Left lung (tissue), 4 donors: ENCODE measurements at regions not wholly inside any gene's neighbourhood (a gene's known extent, or its start where the extent isn't known, plus 50 kb on each side); places are given as distances from the start of the nearest gene placed in this dataset.

Experiments
- ATAC-seq: fragments of 200-7000 bp; cut with Tn5 transposase; one replicate; pipeline ENCODE4 v1.9.1; 2020; ENCODE audit warnings: moderate library complexity
- DNase-seq, 4 donors: peaks; one replicate each; pipeline ENCODE4 v3.0.0-alpha.2; 2013 to 2020
- H3K27ac ChIP-seq, 2 donors: fragments of 200-600 bp; sonication (generic) in 1 of 2; one replicate each; pipeline versions ENCODE4 v1.5.0 to v1.8.0; 2020 to 2021
- H3K27me3 ChIP-seq, 2 donors: fragments of 200-600 bp; sonication (generic) in 1 of 2; one replicate each; pipeline versions ENCODE4 v1.5.0 to v1.8.0; 2020 to 2021
- H3K36me3 ChIP-seq, 2 donors: fragments of 200-600 bp; sonication (generic) in 1 of 2; one replicate each; pipeline versions ENCODE4 v1.5.0 to v1.8.0; 2020 to 2021
- H3K4me1 ChIP-seq, 2 donors: fragments of 200-600 bp; one replicate each; pipeline ENCODE4 v1.8.0; 2021
- H3K4me3 ChIP-seq, 2 donors: fragments of 200-600 bp; sonication (generic) in 1 of 2; one replicate each; pipeline versions ENCODE4 v1.5.0 to v1.8.0; 2020 to 2021; ENCODE audit warnings: mild to moderate bottlenecking in 1 of 2
- H3K9me3 ChIP-seq, 2 donors: fragments of 200-600 bp; sonication (generic) in 1 of 2; one replicate each; pipeline versions ENCODE4 v1.5.0 to v1.8.0; 2020 to 2021
- CTCF ChIP-seq, 2 donors: fragments of 200-600 bp; sonication (generic) in 1 of 2; IDR thresholded peaks; one replicate each; pipeline versions ENCODE4 v1.5.0 to v1.8.0; 2021; ENCODE audit warnings: antibody characterized with exemption in 2 of 2
- intact Hi-C, 2 donors: fragments of 100-400 bp; cut with DNase I; formaldehyde crosslinking; loops; one replicate each; pipeline versions ENCODE4 v1.11.2 to v1.14.2; 2022
- donor health status: DM: no; HTN: yes; CAD: no.
- donor health status: DM: no; HTN: no; CAD: no.

GRCh38 chr1:116825720-116826438, 71.6 kb downstream of the CD2 start:
- no peak for DNase-seq
- no peaks in the 10 kb centered on the region for H3K27me3 ChIP-seq
- no peaks in the 10 kb centered on the region for H3K4me1 ChIP-seq
- TF ChIP-seq CTCF (IDR thresholded peaks at IDR 0.05): no peak
- no peaks in the 10 kb centered on the region for H3K9me3 ChIP-seq
- intact Hi-C loops: no loop called here
- ATAC-seq: no peak
- H3K4me3 ChIP-seq: no peak overlapping the region
- no peak overlapping the region for H3K27ac ChIP-seq
- no peaks in the 10 kb centered on the region for H3K36me3 ChIP-seq

DNA sequence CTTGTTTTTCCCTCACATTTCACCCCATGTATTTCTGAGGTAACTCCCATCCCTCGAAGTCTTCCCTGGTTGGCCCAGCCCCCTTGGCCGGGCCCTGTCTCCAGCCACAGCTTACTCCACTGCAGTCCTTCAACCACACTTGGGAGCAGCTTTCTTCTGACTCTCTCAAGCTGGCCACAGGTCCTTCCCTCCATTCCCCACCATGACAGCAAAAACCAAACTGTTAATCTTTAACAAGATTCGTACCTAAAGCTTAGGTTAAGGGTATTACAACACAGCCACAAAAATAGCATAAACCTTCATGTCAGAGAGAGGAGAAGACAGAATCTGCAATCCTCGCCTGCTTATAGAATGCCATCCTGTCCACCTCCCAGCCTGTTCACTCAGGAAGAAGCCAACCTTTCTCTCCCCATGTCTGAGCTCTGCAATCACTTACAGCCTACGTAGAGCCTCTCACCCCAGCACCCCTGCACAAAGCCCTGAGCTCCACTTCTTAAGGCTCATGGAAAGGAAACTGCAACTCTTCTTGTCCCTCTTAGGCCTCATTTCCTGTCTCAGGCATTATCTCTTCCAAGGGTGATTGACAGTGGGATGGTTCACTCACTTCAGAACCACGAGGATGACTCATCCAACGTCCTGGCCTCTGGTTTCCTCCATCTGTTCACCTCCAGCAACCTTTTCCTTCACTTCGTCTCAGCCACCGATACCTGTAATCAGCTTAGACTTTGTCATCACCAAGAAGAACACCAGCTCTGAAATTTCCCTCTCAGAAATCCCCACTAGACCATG, 72.8 kb downstream of the CD2 start:
- H3K27ac ChIP-seq: no peak overlapping the region

DNA sequence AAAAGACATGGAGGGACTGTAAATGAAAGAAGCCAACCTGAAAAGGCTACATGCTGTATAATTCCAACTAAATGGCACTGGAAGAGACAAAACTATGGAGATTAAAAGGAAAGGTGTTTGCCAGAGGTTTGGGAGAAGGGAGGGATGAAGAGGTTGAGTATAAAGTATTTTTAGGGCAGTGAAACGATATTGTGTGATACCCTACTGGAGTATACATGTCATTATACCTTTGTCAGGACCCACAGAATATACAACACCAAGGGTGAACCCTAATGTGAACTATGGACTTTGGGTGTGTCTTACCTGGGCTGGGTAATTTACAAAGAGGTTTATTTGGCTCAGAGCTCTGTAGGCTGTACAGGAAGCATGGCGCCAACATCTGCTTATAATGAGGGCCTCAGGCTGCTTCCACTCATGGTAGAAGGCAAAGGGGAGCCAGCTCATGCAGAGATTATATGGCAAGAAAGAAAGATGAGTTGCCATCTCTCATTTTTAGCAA, 73.4 kb downstream of the CD2 start:
- no peak for TF ChIP-seq CTCF (IDR thresholded peaks at IDR 0.05)
- DNase-seq (no peak), ATAC-seq (no peak)
- Histone ChIP-seq H3K4me3 (no peak overlapping the region), H3K27me3 (no peaks in the 10 kb centered on the region), H3K4me1 (no peaks in the 10 kb centered on the region), H3K36me3 (no peaks in the 10 kb centered on the region), H3K9me3 (no peaks in the 10 kb centered on the region), H3K27ac (no peak overlapping the region)
- intact Hi-C loops: no loop called here

More for the DNA sequence above, 72.8 kb downstream of the CD2 start:
- no peak for TF ChIP-seq CTCF (IDR thresholded peaks at IDR 0.05)
- Histone ChIP-seq H3K9me3 (no peaks in the 10 kb centered on the region), H3K36me3 (no peaks in the 10 kb centered on the region), H3K4me1 (no peaks in the 10 kb centered on the region), H3K27me3 (no peaks in the 10 kb centered on the region), H3K4me3 (no peak overlapping the region)
- intact Hi-C loops: no loop called here
- ATAC-seq: no peak
- DNase-seq: no peak

DNA sequence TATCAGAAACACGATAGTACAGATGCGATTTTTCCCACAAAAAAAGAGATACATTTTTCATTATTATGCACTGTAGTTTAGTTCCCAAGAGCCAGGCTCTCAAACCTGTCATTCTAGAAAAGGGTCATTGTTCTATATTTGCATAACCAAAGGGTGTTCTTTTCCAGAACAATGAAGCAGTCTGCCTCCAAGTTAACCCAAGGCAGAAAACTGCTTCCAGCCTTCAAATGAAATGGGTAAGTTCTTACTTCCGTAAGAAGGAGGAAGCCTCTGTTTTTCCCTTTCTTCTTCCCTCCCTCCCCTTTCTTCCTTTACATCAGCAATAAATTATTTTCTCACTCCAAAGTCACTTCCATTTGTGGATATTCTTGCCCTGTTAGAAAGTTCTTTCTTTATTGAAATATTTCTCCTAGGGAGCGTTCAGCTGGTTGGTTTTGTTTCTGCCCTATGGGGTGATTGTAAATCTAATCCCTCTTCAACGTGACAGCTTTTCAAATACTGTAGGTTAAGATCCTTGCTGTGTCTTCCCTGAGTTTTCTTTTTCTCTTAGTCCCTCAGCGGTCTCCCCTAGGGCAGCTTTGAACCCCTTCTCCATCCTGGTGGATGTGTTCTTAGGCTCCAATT, 77.3 kb upstream of the PTGFRN start:
- H3K36me3 ChIP-seq: no peaks in the 10 kb centered on the region
- ATAC-seq: no peak
- H3K9me3 ChIP-seq: no peaks in the 10 kb centered on the region
- intact Hi-C loops: no loop called here
- H3K27ac ChIP-seq: no peak overlapping the region
- H3K4me3 ChIP-seq: no peak overlapping the region
- DNase-seq: no peak
- TF ChIP-seq CTCF (IDR thresholded peaks at IDR 0.05): no peak
- H3K4me1 ChIP-seq: no peaks in the 10 kb centered on the region
- no peaks in the 10 kb centered on the region for H3K27me3 ChIP-seq
